Stimulated activated CD8-positive, alpha-beta memory T cell treated with anti-CD3 and anti-CD28 coated beads, Interleukin-4, amount 100 ng/mL, for 1 hour (primary cell): ENCODE measurements at regions not wholly inside any gene's neighbourhood (a gene's known extent, or its start where the extent isn't known, plus 50 kb on each side); places are given as distances from the start of the nearest gene placed in this dataset.

Experiments used
- DNase-seq, 2 donors: peaks; one replicate each; pipeline ENCODE4 v3.0.0-alpha.2; 2020; ENCODE audit warnings: low read depth in 2 of 2, low spot score in 1 of 2

GRCh38 chr10:3897156-3897555, 112.1 kb upstream of the KLF6 start:
- no peak for DNase-seq

GRCh38 chr10:3896161-3896560, 111.2 kb upstream of the KLF6 start:
- DNase-seq, result no peak

GRCh38 chr10:3895045-3895631, 110.1 kb upstream of the KLF6 start:
- DNase-seq, result no peak

GRCh38 chr10:3893901-3894563, 109.0 kb upstream of the KLF6 start:
- no peak for DNase-seq

GRCh38 chr10:3892440-3893425, 107.7 kb upstream of the KLF6 start:
- no peak for DNase-seq

GRCh38 chr10:3891396-3891795, 106.4 kb upstream of the KLF6 start:
- DNase-seq, result no peak

GRCh38 chr10:3890602-3891352, 105.8 kb upstream of the KLF6 start:
- DNase-seq, result no peak

- DNase-seq, result no peak
These were observed 105.0 kb upstream of the KLF6 start for GRCh38 chr10:3889961-3890522.

GRCh38 chr10:3887885-3888476, 103.0 kb upstream of the KLF6 start:
- peak in 1 of 2 donors; percentile 20 for DNase-seq

- DNase-seq, result no peak
These were observed 102.4 kb upstream of the KLF6 start for GRCh38 chr10:3887404-3887803.

- no peak for DNase-seq
These were observed 101.7 kb upstream of the KLF6 start for GRCh38 chr10:3886641-3887251.

- no peak for DNase-seq
These were observed 101.2 kb upstream of the KLF6 start for GRCh38 chr10:3886191-3886590.

GRCh38 chr10:3882855-3883254, 97.8 kb upstream of the KLF6 start:
- no peak for DNase-seq

GRCh38 chr10:3881622-3882021, 96.6 kb upstream of the KLF6 start:
- DNase-seq, result no peak

GRCh38 chr10:3879073-3879472, 94.1 kb upstream of the KLF6 start:
- no peak for DNase-seq

GRCh38 chr10:3877211-3878000, 92.4 kb upstream of the KLF6 start:
- DNase-seq, result no peak

- DNase-seq, result no peak
These were observed 91.4 kb upstream of the KLF6 start for GRCh38 chr10:3876350-3876962.

- no peak for DNase-seq
These were observed 90.8 kb upstream of the KLF6 start for GRCh38 chr10:3875842-3876235.
